Fibroblast of lung (primary cell): ENCODE measurements at regions not wholly inside any gene's neighbourhood (a gene's known extent, or its start where the extent isn't known, plus 50 kb on each side); places are given as distances from the start of the nearest gene placed in this dataset.

Experiments
- EZH2 ChIP-seq: IDR thresholded peaks from 2 replicates; pipeline ENCODE4 v1.5.1; 2012; ENCODE audit warnings: low read length, control low read depth, mild to moderate bottlenecking; ENCODE audit errors: missing control alignments
- TF ChIP-seq, protein P1 (sequence below), 2 donors: IDR thresholded peaks in 1 of 2; conservative IDR thresholded peaks in 1 of 2; 1 replicate in 1 of 2; 2 replicates in 1 of 2; pipeline ENCODE4 v1.5.1; 2011 to 2012; ENCODE audit warnings: low read length in 2 of 2, control low read depth in 1 of 2, inconsistent platforms in 1 of 2, low read depth in 1 of 2, mild to moderate bottlenecking in 1 of 2

DNA sequence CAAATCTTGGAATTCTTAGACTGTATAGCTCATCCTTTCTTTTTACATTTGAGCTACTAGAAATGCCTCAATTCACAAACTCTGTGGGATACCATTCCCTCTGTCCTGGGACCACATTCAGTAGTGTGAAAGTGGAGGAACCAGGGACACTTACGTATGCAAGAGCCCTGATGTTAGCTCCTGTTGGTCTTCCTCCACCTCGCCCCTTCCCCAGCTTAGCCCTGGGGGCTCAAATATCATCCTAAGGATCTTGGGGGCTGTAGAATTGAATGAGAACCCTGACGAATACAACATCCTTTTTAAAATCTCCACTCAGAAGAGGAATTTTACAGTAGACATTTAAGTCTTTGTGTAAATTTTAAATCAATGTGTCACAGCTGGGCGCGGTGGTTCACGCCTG is 65.2 kb upstream of the RAPH1 start:
- TF ChIP-seq, protein P1, sequence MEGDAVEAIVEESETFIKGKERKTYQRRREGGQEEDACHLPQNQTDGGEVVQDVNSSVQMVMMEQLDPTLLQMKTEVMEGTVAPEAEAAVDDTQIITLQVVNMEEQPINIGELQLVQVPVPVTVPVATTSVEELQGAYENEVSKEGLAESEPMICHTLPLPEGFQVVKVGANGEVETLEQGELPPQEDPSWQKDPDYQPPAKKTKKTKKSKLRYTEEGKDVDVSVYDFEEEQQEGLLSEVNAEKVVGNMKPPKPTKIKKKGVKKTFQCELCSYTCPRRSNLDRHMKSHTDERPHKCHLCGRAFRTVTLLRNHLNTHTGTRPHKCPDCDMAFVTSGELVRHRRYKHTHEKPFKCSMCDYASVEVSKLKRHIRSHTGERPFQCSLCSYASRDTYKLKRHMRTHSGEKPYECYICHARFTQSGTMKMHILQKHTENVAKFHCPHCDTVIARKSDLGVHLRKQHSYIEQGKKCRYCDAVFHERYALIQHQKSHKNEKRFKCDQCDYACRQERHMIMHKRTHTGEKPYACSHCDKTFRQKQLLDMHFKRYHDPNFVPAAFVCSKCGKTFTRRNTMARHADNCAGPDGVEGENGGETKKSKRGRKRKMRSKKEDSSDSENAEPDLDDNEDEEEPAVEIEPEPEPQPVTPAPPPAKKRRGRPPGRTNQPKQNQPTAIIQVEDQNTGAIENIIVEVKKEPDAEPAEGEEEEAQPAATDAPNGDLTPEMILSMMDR (conservative IDR thresholded peaks at IDR 0.05 in 1 of 2, IDR thresholded peaks at IDR 0.05 in 1 of 2; ENCODE audit: low read depth in 1 of 2, low read length in 2 of 2): no peak
- TF ChIP-seq EZH2: no peak
